DMS79 treated with DMSO at 0.1 percent for 48 hours (cell line): ENCODE measurements at regions not wholly inside any gene's neighbourhood (a gene's known extent, or its start where the extent isn't known, plus 50 kb on each side); places are given as distances from the start of the nearest gene placed in this dataset.

Experiments
- DNase-seq: peaks from one replicate; lab custom pipeline; 2025; lab: John Stamatoyannopoulos, UW

GRCh38 chr2:236747426-236747825 is 177.8 kb downstream of the ACKR3 start:
- DNase-seq: no peak

- DNase-seq: no peak
Observed at GRCh38 chr2:236747925-236748324, 178.3 kb downstream of the ACKR3 start.

DNA sequence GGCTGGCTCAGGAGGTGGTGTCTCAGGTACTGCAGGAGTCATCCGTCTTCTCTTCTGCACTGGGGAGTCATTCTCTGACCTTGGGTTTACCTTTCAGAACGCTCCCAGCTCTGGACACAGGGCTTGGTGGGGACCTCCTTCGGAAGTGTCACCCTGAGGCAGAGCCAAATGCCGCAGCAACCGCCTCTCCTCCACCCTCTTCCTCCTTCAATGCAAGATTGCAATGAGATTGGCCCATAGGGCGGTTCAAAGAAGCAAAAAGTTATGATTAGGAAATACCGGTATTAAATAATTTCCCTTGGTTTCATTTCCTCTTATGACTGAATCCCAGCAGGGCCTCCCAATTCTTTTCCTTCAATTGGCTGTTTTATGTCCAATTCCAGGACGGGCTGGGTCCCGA is 178.8 kb downstream of the ACKR3 start:
- no peak for DNase-seq

DNA sequence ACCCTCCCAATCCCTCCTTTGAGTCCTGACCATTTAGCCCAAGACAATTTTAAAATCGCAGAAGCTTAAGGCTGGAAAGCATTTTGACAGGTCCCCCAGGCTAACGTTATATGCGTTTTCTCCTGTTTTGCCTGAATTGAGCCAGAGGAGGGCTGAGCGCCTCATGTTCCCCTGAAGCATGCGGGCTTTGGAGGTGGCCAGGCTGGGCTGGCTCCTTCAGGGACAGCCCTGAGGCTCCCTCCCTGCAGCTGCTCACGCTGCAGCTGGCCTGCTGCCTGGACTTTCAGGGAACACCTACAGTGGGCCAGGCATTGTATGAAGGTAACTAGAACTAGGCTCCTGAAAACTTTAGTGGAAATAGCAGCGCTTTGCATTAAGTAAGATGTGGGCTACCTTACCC is 179.2 kb downstream of the ACKR3 start:
- peak; percentile 73 for DNase-seq

GRCh38 chr2:236749346-236749745 is 179.7 kb downstream of the ACKR3 start:
- peak; percentile 73 for DNase-seq

- DNase-seq: no peak
Observed at GRCh38 chr2:236752096-236752495, 182.5 kb downstream of the ACKR3 start.

DNA sequence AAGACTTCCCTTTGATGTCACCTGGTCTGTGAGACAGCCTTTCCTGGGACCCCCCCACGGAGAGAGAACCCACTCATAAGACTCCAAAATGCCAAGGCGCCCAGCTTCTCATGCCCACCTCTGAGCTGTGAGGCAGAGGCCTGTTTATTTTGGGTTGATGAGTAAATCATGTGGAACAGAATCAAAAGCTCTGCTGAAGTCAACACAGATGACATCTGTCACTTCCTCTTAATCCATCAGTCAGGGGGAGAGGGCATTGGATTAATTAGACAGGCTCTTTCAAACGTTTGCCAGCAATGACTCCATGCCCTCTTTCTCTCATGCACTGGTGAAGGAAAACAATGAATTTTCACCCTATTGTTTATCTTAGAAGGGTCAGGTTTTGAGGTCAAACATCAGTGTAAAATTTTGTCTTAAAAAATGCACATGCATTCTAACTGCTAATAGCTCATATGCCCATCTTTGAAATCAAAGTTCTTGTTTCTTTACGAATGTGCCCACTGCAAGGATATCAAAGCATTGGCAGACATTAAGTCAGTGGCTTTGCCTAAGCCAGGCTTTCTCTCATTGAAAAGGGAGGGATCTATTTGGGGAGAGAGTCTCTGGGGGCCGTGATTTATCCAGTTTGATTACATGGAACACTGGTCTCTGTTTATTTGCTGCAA is 184.1 kb downstream of the ACKR3 start:
- DNase-seq: peak; percentile 85

- DNase-seq: peak; percentile 96
Observed at GRCh38 chr2:236754271-236754944, 184.8 kb downstream of the ACKR3 start.

DNA sequence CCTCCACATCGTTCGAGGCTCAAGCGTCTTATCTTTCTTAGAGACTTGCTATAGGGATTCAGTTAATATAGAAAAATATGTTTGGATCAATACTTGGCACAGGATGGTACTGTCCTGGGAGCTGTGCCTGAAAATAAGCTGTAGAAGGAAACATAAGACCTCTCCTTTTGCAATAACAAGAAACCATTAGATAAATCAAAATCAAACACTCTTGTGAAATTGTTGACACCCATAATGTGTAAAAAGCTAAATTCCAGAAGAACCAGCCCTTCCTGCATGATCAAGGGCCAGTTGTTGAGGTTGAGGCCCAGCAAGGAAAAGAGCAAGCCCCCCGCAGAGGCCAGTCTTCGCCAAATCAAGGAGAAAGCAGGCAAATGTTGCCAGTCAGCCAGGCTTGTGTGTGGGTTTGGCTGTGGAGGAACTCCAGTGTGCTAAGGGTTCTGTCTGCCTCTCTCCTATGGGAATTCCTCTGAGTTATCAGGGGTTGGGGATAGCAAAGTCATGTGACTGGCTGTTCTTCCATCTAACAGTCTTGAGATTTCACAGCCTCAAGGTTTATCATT is 185.7 kb downstream of the ACKR3 start:
- peak; percentile 45 for DNase-seq

GRCh38 chr2:236758406-236758805 is 188.8 kb downstream of the ACKR3 start:
- DNase-seq: no peak

DNA sequence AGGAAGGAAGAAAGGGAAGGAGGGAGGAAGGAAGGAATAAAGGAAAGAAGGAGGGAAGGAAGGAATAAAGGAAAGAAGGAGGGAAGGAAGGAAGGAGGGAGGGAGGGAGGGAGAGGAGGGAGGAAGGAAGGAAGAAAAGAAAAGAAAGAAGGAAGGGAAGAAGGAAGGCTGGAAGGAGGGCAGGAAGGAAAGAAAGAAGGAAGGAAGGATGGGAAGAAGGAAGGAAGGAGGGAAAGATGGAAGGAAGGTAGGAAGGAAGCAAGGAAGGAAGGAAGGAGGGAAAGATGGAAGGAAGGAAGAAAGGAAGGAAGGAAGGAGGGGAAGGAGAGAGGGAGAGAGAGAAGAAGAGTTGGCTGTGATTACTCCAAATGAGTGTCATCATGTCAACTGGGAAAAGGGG is 190.6 kb downstream of the ACKR3 start:
- DNase-seq: no peak

DNA sequence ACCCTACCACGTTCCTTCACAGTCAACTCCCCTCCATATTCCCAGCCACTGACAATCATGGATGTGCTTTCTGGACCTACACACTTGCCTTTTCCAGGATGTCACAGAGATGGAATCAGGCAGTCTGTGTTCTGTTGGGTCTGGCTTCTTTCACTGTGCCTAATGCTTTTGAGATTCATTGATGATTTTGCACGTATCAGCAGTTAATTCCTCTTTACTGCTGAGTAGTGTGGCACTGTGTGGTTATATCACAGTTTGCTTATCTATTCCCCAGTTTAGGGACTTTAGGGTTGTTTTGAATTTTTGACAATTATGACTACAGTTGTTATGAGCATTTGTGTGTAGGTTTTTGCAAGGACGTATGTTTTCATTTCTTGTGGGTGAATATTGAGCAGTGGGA is 191.7 kb downstream of the ACKR3 start:
- no peak for DNase-seq

GRCh38 chr2:236762628-236763027 is 193.0 kb downstream of the ACKR3 start:
- DNase-seq: no peak

- no peak for DNase-seq
Observed at GRCh38 chr2:236763857-236764256, 194.2 kb downstream of the ACKR3 start.

DNA sequence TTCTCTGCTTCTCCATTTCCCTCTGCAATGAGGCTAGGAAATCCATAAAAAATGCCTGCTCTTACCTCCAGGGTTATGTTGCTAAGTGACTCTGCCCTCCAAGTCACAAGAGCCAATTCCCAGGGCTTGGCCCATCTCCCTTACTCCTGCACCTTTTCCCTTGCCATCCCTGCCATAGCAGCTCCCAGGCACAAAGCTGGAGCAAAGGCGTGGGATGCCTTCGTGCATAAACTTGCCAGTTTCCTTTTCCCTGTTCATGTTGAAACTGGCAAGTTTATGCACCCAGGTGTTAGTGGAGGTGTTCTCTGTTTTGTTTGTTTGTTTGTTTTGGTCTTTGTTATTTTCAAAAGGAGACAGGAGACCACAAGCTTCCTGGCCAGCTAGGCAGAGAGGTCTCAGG is 195.1 kb downstream of the ACKR3 start:
- peak; percentile 23 for DNase-seq

DNA sequence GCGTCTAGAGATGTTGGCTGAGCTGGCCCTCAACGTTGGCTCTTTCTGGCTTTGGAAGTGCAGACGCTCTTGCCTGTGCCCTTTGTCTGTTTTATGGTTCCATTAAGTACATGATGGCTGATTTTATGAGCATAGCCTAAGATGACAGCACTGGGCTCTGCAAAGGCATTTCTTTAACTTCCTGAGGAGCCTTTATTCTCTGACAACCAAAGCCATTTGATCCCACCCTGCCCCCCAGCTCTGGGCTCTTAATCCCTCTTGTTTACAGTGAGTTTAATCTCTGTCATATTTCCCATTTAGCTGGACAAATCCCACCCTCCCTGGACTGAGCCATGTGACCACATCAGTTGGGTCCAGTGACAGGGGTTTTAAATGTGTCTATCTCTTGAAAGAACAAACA is 195.9 kb downstream of the ACKR3 start:
- DNase-seq: no peak

GRCh38 chr2:236766850-236767249 is 197.2 kb downstream of the ACKR3 start:
- no peak for DNase-seq

DNA sequence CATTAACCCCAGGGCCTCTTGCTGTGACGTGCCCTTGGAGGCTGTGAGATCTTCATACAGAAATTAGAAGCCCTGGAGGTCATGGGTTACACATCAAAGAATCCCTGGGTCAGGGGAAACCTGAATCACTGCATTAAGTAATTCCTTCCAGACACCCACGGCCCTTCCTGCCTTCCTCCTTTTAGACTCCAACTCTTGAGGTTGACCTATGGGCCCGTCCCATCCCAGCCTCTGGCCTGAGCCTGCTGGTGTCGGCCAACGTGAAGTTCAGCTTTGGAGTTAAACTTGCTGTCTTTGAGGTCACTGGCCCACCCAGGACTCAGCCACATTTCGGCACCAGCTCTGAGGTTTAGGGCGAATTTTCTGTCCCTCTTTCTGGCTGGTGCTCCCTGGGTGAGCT is 198.3 kb downstream of the ACKR3 start:
- DNase-seq: no peak

DNA sequence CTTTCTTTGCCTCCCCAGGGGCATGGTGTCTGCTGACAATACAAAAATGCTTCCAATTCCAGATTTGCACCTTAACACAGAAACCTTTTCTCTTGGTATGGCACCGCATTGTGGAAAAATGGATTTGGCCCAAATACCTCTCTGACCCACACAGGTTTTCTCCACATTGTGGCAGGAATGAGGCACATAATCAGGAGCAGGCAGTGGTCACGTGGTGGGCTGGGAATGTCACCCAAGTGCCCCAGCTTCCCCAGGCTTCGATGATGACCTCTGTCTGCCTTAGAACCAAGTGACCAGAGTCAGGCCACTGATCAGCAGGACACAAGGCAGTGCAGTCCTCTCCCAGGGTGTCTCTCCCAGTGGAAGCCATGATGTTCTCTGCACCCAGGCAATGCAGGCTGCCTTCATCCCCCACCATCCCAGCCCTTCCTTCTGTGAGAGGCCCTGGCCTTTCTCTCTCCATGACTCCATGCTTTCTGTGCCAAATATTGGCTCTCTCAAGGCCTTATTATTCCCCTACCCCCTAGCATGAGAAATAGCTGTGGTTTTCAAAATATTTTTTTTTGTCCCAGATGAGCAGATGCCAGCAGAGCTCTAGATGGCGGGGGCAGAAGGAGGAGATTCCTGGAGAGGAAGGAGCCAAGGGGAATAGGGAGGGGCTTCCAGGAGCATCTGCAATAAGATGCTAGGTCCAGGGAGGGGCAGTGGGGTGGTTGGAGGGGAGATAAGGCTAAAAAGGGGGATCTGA is 198.9 kb downstream of the ACKR3 start:
- no peak for DNase-seq

- no peak for DNase-seq
Observed at GRCh38 chr2:236769981-236770671, 200.5 kb downstream of the ACKR3 start.

DNA sequence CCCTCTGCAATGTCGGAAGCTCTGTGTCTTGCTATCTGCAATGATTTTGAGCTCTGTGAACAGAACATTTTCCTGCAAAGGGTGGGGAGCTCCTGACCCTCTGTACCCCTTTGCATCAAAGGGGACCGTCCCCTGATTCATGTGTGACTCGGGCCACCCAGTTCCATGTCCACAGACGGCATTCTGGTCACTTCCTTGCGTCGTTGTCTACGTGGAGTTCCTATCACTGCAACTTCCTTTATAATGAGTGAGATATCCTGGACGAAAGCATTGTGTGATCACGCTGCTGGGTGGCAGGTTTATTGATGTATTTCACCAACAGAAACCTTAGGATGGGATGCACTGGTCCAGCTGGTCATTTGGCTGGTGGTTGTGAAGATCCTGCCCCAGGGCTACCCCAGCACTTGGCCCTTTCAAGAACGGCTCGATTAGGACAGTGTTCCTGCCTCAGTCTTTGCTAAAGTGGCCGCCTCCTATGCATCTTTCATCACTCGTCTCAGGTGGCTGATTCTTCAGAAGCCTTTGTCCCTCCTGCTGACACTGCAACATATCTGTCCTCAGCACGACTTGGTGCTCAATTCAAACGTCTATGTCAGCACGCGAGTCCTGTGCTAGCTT is 202.7 kb downstream of the ACKR3 start:
- DNase-seq: peak; percentile 56

- DNase-seq: no peak
Observed at GRCh38 chr2:236773206-236773605, 203.6 kb downstream of the ACKR3 start.
